ENCODE measurements at regions not wholly inside any gene's neighbourhood (a gene's known extent, or its start where the extent isn't known, plus 50 kb on each side); places are given as distances from the start of the nearest gene placed in this dataset.

DNA sequence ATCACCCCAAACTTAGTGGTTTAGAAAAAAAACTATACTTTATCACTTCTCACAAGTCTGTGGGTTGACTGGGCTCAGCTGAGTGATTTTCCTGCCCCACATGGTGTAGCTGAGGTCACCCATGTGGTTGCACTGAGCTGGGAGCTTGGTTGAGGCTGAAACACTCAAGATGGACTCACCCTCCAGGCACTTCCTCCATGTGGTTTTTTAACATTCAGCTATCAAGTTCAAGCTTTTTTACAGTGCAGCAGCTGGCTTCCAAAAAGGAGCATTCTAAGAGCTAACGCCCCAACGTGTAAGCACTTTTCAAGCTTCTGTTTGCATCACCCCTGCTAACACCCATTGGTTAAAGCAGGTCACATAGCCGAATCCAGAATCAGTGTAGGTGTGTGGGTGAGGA, 105.9 kb upstream of the CREB1 start:
- TF ChIP-seq, protein P1, sequence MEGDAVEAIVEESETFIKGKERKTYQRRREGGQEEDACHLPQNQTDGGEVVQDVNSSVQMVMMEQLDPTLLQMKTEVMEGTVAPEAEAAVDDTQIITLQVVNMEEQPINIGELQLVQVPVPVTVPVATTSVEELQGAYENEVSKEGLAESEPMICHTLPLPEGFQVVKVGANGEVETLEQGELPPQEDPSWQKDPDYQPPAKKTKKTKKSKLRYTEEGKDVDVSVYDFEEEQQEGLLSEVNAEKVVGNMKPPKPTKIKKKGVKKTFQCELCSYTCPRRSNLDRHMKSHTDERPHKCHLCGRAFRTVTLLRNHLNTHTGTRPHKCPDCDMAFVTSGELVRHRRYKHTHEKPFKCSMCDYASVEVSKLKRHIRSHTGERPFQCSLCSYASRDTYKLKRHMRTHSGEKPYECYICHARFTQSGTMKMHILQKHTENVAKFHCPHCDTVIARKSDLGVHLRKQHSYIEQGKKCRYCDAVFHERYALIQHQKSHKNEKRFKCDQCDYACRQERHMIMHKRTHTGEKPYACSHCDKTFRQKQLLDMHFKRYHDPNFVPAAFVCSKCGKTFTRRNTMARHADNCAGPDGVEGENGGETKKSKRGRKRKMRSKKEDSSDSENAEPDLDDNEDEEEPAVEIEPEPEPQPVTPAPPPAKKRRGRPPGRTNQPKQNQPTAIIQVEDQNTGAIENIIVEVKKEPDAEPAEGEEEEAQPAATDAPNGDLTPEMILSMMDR (IDR thresholded peaks at IDR 0.05): no peak
- TF ChIP-seq POLR2A (IDR thresholded peaks at IDR 0.05; ENCODE audit: low read depth): no peak
